ENCODE measurements at regions not wholly inside any gene's neighbourhood (a gene's known extent, or its start where the extent isn't known, plus 50 kb on each side); places are given as distances from the start of the nearest gene placed in this dataset.
A peak's percentile ranks its signal among the peaks of the same experiment; 100 is the strongest.

DNA sequence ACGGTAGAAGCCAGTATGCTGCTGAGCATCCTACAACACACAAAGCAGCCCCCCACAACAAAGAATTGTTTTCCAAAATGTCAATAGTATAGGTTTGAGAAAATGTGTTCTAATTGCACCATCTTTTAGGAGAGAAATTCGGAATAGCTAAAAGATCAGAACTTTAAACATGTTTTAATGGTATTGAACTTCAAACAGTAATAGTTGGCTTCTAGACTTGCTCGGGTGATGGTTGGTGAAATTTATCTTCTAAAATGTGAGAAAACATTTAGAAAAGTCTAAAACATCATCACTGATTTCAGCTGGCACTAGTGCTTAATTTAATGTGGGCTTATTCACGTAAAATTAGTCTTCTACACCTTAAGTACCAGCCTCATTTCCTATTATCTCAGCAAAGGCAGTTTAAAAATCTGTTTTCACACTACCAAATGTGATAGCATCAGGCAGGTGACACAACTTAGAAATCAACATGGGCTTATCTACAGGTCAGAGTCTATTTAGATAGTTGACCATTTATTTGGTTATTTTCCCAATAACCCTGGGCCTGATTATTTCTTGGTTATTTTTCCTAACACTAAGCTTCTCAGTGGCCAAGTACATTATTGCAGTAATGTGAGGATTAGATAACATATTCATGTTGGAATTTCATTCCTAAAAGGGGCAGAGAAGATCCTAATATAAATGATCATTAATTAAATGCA is 399.3 kb upstream of the PKN2 start:
- DNase-seq (ENCODE audit: low read depth, low spot score): no peak

DNA sequence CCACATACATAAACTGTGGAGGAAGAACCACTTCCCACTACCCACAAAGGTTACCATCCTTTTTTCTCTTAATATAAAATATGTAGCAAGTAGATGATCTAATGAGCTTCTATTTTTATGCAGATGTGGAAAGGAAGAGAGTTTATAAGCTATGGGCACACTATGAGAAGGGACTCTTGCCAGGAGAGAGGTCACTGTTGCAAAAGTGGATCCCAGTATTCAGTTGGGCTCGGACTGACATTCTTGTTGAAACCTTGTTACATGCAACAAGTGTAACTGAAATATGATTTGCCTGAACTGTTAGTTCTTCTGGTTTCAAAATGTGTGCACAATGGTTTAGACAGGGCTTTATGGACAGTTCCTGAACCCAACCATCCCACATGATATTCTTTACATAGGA is 397.4 kb upstream of the PKN2 start:
- DNase-seq (ENCODE audit: low read depth, low spot score): no peak

DNA sequence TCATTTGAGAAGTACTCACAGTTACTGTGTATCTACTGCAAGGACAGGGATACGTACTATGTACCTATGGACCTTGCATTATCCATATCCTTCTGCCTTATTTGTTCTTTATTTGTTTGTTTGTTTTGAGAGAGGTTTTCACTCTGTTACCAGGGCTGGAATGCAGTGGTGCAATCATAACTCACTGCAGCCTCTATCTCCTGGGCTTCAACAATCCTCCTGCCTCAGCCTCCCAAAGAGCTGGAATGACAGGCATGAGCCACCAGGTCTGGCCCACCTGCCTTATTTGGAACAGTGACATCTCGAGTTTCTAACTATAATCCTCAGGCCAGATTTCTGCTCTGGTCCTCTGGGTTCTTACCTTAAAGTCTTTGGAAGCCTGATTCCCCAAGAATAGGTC is 395.5 kb upstream of the PKN2 start:
- DNase-seq (ENCODE audit: low read depth, low spot score): no peak

DNA sequence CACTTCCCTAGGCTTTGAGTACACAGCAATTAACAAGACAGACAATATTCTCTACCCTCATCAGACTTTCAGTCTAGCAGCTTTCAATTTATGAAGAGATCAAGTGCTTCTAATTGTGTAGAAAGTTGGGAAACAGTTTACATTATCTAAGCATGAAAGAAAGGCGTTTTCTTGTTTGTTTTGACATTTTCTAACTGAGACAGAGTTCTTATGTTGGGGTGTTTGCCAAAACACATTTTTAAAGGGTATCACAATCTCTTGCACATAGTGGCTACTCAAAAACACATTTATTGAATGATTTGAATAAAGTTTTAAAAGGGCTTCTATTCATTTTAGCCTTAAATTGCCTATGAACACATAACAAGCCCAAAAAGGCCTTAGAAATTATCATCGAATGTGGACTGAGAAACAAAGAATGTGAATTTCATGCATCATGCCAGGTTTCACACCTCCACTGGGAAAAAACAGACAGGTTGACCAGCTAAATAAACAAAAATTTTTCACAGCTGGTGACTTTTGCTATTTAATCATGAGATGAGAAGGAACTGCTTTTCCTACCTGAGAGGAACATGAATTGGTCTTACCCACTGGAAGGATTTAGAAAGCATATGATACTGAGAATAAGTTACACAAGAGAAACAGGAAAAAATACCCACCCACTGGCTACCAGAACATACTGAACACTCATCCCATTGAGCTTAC is 394.5 kb upstream of the PKN2 start:
- no peak for DNase-seq (ENCODE audit: low read depth, low spot score)

DNA sequence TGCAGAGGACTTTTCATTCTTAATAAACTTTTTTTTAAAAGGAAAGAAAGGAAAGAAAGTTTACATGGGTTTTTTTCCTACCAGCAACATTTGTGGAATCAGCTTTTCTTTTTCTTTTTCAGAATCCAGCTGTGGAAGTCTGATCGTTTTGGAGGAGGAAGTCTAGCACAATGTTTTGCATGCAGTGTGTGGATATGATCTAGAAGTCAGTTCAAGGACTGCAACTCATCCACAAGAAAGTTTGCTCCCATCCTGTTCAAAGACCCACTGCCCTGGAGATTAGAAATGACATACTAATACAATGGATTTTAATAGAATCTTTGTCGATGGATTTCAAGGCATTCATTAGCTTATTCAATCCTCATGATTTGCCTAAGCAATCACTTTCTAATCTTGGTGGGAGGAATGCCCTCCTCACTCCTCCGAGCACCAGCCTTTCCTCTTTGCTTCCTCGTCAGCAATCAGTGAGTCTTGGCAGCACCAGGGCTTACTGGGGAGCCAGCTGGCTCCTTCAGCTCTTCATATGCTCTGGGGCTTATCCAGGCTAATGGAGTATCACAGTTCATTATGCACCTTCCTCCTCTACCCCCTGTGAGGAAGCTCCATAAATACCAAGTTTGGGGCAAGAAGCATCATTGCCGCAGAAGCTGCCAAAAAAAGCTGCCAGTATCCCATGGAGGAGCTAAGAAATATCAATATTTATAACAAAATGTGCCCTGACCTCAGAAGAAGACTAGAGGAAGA is 392.3 kb upstream of the PKN2 start:
- no peak for DNase-seq (ENCODE audit: low read depth, low spot score)

DNA sequence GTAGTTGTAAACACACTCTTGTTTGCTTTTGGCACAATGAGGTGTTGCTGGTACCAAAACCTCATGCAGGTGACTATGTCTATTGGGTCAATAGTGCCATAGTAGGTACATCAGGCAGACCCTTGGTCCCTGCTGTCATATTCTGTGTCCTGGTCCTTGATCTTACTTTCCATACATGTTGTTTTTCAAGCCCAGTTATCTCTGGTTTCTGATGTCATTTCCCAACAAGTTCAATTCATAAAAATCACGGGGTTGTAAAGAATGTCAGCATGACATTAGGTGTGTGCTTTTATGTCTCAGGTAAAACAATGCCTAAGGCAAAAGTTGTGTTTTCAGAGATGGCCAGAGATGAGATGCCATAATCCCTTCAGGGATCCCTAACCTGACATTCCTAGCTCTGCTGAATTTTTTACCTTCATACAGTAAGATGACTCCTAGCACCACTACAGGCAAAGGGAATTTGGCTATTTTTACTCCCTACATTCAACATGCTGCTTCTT is 390.3 kb upstream of the PKN2 start:
- DNase-seq (ENCODE audit: low read depth, low spot score): no peak

DNA sequence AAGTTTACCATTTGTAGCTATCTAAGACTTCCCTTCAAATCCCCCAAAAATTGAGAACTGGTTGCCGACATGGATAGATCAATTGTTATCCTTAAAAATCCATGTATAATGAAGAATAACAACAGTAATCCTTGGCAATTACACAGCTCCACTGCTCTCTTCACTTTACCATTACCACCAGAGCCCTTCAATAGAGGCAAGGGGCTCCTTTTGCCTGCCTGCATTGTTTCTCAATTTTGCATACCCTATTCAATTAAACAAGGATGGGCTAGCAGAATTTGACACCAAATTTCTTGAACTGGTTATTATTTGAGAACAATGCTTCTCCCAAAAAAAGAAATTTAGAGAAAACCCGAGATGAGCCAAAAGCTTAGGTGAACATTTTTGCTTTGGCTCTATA is 387.8 kb upstream of the PKN2 start:
- DNase-seq (ENCODE audit: low read depth, low spot score): no peak

DNA sequence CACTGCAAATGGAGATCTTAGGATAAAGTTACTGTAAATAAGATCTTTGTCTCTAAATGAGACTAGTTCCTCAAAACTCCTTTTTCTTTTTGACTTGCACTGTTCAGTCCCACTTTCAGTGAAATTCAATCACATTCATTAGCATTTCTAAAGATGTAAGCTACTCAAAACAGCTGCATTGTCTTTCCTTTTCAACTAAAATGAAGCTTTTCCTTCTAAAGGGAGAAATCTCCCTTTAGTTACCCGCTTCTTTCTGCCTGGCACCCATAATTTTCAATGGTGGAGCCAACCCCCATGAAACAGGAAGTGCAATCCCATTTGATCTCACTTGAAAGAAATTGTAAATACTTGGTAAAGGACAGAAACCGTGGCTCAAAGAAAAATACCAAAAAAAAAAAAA is 387.4 kb upstream of the PKN2 start:
- no peak for DNase-seq (ENCODE audit: low read depth, low spot score)

DNA sequence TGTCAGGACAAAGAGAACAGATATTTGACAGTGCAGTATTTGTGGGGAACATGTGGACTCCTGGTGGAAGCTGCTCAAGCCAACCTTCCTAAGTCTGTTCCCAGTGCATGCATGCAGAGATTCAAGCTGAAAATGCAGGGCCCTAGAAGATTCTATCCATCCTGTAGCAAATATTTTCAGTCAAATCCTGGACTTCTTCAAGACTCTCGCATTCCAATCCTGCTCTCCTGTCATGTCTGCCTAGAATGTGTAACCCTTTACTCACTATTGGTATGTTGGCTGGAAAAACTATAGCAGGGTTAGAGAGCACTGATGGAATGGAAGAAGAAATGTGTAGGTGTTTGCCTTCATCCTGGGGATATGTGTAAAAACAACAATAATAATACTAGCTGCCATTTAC is 385.6 kb upstream of the PKN2 start:
- no peak for DNase-seq (ENCODE audit: low read depth, low spot score)

DNA sequence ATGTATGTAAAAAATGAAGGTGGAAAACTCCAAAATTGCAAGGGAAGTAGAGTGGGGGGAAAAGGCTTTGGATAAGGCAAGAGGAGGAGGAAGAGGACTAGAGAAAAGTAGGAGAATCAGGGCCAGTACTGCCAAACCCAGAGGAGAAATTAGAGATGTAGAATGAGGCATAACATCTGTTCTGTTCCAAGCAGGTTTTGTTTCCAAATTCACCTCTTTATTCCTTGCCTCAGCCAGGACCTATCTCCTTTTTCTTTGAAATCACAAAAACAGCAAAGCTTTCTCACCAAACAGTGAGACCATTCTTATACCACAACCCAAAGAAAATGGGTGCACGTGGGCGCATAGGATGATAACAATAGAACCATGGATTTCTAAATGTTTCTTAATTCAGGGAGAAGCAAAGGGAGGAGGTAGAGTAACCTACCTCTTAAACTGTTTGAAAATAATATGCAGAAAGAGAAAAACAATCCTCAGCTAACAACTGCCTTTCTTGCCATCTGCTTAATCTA is 383.3 kb upstream of the PKN2 start:
- DNase-seq (ENCODE audit: low read depth, low spot score): no peak

DNA sequence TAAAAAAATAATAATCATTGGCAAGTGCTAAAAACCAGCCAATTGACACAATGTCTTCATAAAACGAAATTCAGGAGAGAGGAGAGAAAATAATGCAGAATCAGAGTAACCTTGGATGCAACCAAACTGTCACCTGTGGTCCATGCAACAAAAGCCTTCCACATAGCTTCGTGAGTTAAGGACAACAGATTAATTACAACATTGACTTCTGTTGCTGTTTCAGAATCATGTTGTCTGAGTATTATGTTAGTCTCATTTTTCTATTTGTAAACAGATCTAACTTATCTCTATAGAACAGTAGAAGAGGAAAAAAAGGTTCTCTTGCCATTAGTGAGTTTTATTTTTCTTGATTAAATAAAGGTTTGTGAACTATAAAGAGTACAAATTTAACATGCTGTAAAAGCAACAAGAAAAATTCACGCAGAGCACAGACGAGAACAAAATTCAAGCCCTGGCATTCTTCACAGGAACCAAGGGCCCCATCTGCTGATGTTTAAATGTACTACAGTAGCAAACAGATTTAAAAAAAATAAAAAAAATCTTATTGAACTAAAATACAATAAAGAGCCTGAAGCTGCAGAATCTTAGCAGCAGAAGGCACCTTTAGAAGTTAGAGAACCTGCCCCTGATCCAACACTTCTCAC is 381.1 kb upstream of the PKN2 start:
- DNase-seq (ENCODE audit: low read depth, low spot score): peak; percentile 68

DNA sequence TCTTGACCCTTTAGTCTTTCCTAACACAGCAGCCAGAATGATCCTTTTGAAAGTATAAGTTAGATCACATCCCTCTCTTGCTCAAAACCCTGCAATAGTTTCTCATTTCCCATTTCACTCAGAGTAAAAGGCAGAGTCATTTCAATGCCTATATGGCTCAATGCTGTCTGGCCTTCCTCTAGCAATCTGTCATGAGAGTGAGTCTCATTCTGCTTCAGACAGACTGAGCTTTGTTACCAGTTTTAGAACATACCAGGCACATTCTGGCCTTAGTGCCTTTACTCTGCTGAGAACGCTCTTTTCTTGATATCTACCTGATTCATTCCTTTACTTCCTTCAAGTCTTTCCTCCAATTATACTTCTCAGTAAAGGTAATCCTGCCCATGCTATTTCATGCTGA is 372.8 kb upstream of the PKN2 start:
- no peak for DNase-seq (ENCODE audit: low read depth, low spot score)

DNA sequence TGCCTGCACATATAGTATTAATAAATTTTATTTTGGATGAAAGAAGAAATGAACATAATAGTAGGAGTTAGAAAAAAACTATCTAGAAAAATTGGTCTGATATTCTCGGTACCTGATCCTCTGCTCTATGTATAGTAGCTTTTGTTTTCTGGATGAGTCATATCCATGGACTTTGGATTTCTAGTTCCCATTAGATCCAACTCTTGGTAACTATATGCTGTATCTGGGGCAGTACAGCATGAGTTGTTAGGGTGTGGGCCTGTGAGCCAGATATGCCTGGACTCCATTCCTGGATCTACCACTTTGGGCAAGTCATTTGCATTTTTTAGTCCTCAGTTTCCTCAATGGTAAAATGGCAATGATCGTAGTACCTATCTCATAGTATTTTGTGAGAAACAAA is 372.2 kb upstream of the PKN2 start:
- peak; percentile 26 for DNase-seq (ENCODE audit: low read depth, low spot score)

DNA sequence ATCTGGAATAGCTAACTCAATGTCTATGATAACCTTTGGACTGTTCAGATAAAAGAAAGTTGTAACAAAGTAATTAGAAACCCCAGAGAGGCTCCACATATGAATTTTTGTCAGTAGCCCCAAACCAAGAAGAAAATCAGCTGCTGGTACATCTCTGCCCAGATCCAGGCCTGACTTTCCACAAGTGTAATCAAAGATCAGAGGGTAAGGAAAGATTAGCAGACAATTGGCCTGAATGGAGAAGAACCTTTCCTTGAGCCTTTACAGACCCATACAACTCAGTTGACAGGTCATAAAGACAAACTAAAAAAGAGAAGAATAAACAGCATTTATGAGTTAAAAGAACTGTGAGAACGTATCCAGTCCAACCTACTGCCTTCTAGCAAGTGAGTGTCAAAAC is 366.7 kb upstream of the PKN2 start:
- no peak for DNase-seq (ENCODE audit: low read depth, low spot score)

DNA sequence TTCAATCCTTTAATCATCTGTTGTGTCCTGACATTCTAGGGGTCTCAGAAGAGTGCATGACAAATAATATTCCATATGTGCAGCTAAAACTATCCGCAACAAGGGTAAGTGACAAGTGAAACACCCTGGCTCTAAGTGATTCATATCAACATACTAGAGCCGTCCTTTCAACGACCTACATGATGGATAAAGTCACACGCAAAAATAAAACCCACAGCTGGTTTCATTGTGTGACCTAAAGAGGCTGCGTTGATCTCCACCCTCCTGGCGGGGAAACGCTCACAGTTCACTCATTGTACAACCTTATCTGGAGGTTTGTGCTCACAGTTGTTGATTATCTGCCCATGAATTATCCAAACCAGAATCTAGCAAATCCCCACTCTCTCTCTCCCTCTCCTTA is 365.3 kb upstream of the PKN2 start:
- no peak for DNase-seq (ENCODE audit: low read depth, low spot score)

DNA sequence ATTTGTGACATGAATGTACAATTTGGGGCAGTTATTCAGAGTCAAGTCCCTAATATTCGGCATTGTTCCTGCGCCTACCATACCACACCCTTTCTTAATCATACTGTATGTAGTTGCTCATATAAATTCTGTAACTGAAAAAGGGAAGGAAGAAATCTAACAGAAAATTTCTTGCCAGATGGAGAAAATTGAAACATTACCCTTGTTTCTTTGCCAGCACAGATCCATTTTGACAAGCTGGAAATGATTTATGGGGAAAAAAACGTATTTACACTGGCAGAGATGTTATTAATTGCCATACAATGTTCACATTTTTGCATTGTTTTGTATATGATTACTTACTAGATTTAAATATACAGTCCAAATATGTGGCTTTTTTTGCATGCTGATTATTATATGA is 363.8 kb upstream of the PKN2 start:
- no peak for DNase-seq (ENCODE audit: low read depth, low spot score)

DNA sequence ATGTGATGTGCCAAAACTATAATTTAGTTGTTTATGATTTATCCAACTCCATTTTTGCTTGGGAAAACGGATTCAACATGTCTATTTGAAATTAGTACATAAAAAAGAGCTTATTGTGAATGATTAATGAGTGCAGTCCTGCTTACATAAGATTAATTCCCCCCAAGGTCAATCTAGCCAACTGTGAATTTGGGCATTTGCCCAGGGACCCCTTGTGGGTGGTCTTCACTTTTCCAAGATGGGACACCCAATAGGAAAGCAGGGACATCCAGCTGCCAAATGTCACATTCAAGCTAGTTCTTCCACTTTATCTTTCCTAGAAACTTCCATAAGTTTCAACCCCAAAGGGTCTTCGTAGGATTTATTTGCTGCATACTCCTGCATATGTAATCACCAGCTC is 362.4 kb upstream of the PKN2 start:
- no peak for DNase-seq (ENCODE audit: low read depth, low spot score)

DNA sequence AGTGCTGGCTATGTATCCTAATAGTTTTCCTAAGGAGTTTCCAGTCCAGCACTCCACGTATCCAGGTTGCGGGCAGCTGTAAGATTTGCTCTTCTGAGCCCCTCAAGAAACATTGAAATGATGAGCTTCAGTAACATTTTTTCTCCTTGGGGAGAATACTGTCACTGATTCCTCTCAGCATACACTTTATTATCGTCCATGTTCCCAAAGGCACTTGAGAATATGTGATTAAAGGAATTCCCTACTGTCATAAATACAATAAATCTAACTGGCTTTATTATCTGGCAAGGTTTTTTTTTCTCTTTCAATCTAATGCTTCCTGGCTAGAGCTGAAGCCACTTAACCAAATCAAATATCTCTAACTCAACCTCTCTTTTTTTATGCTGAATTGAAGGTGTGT is 359.2 kb upstream of the PKN2 start:
- DNase-seq (ENCODE audit: low read depth, low spot score): no peak

DNA sequence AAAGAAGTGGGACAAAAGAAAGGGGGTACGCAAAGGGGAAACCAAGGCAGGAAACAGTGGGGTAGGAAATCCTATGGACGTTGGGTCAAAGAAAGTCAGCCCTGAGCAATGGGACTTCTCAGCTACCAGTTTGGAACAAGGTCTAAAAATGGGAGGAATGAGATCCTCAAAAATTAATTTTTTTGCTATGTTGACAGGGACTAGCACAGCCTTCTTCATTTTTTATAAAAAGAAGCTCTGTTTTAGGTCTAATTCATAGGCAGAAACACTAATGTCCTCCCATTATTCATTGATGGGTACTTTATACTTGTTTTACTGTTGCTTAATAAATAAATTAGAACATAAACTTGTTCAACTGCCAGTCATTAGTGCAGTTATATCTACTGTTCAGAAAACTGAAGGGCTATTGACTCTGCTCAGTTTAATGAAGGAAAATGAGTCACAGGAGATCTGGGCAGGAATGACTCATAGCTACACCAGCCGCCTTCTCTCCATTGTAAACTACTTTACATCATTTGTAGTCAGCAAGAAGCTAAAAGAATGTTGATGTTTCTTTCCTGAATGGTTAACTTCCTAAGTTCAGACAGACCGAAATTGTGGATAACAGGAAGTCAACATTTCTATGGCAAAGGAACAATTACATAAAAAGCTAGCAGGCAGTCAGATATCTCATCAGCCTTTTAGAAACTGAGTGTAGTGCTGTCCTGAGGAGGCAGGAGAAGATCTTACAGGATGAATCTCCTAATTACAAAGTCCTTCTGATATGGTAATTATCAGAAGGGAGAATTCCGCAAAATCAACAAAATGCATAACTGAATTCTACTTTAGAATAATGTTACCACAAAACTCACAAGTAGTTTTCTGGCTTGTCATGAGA is 356.4 kb upstream of the PKN2 start:
- peak; percentile 92 for DNase-seq (ENCODE audit: low read depth, low spot score)

DNA sequence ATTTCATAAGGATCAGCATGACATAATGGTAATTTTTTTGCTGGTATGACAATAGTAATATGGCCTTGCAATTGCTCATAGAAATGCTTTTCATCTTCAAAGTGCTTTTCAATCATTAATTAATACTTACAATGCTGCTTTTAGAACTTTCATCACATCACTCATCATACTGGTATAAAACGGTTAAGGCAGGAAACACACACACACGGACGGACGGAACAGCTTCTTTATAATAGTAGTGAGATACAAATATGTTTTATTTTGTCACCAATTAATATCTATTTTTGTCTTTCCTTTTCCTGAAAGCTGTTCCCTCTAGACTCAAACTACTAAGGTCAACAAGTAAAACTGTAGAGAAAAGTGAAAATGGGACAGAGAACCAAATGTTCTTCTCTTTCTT is 353.9 kb upstream of the PKN2 start:
- no peak for DNase-seq (ENCODE audit: low read depth, low spot score)

DNA sequence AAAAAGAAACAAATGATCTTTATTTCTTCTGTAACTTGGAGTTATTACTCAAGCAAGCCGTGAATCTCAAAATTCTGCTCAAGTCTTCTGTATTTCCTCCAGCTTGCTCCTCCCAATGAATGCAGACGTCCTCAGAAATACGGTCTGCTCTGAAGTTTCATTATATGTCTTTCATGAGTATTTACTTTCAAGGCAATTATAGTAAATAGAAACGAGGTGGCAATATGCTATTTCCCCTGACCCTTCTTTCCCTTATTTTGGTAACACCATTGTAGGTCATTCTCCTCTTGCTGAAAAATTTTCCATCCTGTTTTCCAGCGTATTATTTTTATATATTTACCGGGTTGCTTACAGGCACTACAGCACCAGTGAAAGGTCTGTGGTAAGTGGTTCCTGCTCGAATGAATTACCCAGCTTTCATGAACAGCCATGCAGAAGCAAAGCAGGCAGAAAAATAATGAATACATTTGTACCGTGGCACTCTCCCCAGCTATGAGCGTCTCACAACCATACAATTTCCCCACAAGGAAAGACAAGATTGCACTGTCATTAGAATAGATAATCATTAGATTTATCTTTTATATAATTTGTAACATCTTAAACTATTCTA is 350.9 kb upstream of the PKN2 start:
- peak; percentile 55 for DNase-seq (ENCODE audit: low read depth, low spot score)

Data from astrocyte of the hippocampus (primary cell).